GM18502 (cell line): ENCODE measurements at regions not wholly inside any gene's neighbourhood (a gene's known extent, or its start where the extent isn't known, plus 50 kb on each side); places are given as distances from the start of the nearest gene placed in this dataset.

Experiments
- ATAC-seq: cut with Tn5 transposase; IDR thresholded peaks from one replicate; pipeline ENCODE4 v1.9.1; 2021; ENCODE audit warnings: mild to moderate bottlenecking; ENCODE audit not compliant: unreplicated experiment, poor library complexity

DNA sequence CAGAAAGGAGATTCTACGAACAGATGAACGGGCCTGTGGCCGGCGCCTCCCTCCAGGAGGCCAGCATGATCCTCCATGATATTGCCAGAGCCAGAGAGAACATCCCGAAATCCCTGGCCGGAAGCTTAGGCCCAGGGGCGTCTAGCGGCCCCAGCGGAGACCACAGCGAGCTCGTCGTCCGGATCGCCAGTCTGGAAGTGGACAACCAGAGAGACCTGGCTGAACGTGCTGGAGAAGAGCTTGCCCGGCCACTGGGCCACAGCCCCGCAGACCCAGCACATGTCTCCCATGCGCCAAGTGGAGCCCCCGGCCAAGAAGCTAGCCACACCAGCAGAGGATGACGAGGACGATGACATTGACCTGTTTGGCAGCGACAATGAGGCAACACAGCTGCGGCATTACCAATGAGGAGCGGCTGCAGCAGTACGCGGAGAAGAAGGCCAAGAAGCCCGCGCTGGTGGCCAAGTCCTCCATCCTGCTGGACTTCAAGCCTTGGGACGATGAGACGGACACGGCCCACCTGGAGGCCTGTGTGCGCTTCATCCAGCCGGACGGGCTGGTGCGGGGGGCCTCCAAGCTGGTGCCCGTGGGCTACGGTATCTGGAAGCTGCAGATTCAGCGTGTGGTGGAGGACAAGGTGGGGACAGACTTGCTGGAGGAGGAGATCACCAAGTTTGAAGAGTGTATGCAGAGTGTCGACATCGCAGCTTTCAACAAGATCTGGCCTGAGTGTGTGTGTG, 78.8 kb upstream of the FRY start:
- ATAC-seq: no peak

DNA sequence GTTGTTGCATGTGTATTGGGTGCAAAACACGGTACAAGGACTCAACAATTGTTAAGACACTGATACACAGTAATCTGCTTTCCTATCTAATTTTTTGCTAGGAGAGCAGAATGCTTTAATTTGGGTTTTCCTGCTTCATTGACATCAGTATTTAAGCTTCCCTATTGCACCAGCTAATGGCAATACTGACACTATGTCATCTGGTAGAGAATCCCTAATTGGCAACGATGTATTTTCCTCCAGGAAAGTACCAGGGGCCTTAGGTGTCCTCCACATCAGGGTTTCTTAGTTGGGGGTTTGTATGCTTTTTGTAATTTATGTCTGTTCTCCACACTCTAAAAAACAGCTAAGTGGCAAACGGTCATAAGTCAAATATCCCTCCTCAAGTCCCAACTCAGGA, 76.5 kb upstream of the FRY start:
- no peak for ATAC-seq

DNA sequence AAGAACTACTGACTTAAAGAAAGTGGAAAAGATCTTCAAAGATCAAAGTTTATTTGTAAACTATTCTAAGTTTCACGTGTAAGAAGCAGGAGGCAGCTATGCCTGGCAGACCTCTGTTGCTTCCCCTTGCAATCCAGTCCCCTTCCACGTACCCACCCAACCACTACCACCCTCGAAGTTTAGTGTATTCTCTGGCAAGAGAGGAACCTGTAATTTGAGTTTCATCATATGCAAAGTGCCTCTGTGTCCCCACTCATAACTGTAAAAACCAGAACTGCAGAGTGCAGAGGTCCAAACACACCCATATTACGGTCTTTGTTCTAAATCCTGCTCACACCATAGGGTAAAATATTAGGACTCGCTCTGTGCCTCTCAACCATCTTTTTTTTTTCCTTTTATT, 75.8 kb upstream of the FRY start:
- ATAC-seq: no peak

DNA sequence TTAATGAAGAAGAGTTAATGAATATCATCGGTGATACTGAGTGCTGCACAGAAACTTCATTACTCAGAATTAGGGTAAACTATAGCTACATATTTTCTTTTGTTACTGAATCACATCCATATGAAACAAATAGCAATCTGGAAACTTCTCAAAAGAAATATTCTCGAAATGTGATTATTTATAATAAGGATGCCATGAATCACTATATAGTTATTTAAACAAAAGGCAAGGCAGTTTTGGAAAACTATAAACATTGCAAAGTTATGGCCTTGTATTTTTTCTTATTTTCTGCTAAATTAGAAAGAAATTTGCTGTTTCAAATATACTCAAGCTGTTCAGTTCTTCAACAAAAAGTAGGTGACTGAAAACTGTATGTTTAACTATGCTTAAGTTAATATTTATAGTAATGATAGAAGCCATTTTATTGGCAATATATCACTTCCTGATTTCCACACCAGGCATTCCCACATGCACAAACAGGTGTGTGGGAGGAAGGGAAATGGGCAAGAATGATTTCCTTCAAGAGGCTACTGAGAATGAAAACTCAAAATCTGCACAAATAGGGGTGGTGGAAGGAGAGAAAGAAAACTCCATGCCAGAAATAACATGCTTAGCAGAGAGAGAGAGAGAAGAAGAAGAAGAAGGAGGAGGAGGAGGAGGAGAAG, 74.5 kb upstream of the FRY start:
- no peak for ATAC-seq

DNA sequence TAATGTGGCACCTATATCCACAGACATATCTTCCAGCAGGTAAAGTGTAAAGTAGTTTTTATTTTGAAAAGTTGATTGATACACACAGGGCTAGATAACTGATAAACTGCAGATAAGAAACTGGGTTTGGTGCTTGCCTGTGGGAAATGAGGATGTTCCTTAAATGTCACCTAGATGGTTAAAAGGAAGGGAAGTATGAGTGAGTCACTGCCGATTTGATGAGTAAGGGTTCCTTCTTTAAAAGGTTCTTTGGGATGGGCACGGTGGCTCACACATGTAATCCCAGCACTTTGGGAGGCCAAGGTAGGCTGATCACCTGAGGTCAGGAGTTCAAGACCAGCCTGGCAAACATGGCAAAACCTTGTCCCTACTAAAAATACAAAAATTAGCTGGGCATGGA, 73.8 kb upstream of the FRY start:
- ATAC-seq: no peak

DNA sequence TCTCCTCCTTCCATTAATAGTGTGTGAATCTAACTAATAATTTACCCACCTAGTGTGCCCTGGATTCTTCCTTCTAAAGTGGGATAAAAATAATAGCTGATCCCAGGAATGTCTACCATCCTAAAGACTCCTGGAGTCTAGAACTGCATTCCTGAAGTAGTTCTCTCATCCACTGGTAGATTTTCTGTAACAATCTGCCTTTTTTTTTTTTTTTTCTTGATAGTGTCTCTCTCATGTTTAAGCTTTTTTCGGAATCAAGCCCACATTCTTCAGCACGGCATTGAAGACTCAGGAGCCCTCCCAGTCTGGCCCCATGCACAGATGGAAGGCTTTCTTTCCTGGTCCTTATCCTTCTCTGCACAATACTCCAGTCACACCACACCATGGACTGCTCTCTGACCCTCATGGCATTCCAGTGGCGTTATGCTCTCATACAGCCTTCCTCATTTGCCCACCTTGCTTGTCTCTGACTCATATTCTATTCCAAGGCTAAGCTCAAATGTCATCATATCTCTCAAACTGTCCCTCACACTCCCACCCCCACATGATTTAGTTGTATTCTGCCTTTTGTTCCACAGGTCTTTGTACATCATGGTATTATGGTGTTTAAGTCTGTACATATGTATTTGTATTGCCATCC, 68.7 kb upstream of the FRY start:
- ATAC-seq: no peak

DNA sequence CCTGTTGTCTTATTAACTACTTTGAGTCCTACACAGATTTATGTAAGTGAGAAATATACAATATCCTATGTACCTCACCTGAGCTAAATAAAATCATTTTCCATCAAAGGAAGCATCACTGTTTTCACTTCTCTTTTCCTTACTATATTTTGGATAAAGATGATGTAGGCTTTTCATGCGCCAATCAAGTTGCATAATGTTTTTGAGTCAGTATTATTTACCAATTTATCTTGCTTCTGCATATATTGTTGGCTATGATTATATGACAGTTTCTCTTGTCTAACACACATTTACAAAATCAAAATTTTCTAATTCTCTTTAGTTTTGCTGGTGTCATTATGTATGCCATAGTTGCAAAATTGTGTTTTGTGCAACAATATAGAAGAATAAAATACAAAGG, 67.9 kb upstream of the FRY start:
- ATAC-seq: no peak

DNA sequence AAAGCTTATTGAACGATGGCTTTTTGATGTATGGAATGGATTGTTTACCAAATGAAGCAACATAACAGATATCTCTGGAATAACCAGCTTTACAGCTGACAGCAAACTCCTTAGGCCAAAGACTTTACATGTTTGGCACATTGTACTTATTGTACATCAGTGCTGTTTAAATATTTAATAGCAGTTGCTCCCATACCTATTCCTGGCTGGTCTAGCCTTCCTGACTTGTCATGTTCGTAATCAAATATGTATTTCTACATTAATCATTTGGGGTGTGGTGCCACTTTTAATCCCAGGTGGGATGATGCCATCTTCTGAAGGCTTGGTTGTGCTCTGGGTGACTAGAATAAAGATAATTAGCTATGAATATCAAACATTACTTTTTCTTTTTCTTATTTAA, 67.4 kb upstream of the FRY start:
- ATAC-seq: no peak

DNA sequence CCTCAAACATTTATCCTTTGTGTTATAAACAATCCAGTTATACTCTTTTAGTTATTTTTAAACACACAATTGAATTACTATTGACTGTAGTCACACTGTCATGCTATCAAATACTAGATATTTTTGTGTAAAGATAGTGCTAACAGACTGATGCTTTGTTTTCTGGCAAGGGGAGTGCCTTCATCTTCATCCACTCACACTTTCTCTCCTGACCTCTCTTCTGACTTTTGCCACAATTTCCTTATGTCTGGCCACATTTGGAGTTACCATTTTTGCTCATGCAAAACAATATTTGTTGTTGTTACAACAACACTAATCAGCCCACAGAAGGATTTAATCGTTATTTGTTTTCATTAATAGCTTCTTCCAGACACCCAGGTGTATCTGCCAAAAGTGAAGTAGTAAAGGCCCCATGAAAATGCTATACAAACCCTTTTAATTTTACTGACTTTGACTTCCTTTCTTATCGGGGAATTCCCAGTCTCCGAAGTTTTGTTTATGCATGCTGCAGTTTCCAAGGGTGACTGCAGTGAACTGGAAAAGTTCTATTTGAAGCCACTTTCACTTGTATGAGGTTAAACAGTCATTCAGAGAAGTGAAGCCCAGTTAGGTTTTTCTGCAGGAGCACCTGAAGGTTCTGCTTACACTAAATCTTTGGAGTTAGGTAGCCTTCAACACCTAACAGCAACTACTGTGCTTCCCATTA, 66.1 kb upstream of the FRY start:
- ATAC-seq: peak; percentile 97

DNA sequence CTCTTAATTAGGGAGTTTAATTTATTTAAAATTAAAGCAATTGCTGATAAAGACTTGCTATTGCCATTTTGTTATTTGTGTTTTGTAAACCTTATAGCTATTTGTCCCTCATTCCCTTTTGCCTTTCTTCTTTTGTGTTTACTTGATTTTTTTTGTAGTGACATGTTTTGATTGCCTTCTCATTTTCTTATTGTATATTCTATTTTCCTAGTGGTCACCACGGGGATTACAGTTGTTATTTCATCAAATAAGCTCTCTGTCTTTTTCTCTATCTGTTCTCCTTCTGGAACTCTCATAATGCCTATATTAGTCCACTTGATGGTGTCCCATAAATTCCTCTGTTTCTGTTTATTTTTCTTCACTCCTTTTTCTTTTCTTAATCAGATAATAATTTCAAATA, 64.4 kb upstream of the FRY start:
- ATAC-seq: no peak

DNA sequence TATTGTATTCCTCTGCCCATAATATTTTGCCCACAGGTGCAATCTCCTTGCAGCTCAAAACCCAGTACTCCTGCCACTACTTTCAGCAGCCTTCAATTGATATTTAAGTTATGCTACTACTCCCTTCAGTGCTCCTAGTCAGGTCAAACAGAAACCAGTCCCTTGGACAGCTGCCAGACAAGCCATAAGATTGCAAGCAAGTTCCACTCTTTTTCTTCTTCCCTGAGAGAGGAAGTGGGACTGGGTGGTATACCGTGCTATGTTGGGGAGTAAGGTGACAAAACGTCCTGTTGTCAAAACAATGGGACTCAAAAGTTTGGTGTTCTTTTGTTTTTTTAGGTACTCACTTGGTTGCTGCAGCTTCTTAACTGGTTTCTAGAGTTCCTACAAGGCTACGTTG, 63.1 kb upstream of the FRY start:
- no peak for ATAC-seq

DNA sequence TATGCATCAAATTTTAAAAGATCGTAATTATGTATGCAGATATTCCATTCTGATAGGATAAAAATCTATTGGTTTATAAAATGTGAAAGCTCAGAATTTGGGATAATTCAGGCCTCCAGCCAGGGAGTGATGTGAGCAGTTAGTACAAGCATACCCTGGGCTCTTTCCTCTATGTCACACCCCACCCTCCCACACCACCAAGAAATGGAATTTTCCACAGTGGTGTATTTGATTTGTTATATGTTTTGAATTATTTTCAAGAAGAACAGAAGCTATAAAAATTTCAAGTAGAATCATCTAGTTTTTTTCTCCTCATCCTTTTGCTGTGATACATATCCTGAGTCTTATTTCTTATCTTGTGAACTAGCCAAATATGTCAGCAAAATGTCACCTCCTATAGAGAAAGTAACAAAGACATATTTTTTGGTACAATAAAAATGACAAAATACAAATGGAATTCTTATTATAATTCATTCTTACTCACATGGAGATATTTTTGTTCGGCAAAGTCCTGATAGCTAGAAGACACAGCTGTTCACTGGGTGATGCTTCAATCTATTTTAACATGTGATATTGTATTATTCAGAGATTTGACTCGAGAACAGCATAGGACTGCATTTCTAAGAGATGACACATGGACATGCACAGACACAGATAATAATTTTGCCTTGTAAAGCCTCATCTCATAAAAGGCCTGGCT, 61.2 kb upstream of the FRY start:
- ATAC-seq: no peak

DNA sequence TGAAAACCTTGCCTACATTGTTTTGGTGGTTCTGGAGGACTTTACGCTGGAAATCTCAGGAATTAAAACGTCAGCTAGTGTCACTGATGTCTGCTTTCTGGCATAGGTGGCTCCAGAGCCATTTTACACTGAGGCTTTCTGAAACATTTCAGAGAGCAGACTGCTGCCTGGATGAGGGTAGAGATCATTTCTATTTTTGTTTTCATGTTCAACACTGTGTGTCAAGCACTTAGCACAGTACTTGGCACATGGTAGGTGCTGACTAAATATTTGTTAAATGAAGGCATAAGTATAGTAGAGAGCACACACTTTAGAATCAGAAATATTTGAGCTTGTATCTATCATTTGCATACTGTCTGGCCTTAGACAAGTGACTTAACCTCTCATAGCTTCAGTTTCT, 59.1 kb upstream of the FRY start:
- no peak for ATAC-seq

DNA sequence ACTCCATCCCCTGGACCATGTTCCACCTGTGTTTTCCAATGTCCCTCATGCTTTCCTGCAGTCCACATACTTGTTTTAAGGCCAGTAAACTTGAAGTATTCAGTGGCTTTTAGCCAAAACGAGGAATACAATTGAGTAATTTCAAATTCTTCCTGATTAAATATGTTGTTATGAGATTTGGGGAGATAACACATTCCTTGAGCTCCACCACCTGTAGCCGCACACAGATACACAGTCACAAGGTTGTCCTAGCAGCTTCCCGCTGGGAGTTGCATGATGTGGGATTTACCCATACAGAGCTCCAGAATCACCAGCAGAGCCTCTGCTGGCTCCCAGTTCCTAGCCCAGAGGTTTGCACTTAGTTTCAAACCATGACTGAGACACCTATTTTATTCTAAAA, 53.6 kb upstream of the FRY start:
- no peak for ATAC-seq

DNA sequence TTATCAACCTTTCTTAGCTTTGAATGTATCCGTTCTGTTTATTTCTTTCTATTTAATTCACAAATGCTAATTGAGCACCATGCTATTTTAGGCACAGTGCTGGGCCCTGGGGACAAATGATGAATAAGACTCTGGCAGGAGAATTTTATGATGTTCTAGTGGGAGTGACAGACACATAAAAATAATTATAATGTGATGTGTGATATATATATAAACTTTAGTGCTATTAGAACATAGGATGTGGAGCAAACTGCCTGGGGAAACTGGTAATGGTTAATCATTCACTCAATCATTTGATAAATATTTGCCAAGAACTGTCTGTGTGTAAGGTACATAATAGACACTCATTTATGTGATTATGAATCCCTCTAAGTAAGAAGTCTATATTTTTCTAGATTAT, 50.7 kb upstream of the FRY start:
- no peak for ATAC-seq
